ENCODE measurements at regions not wholly inside any gene's neighbourhood (a gene's known extent, or its start where the extent isn't known, plus 50 kb on each side); places are given as distances from the start of the nearest gene placed in this dataset.
A peak's percentile ranks its signal among the peaks of the same experiment; 100 is the strongest.

DNA sequence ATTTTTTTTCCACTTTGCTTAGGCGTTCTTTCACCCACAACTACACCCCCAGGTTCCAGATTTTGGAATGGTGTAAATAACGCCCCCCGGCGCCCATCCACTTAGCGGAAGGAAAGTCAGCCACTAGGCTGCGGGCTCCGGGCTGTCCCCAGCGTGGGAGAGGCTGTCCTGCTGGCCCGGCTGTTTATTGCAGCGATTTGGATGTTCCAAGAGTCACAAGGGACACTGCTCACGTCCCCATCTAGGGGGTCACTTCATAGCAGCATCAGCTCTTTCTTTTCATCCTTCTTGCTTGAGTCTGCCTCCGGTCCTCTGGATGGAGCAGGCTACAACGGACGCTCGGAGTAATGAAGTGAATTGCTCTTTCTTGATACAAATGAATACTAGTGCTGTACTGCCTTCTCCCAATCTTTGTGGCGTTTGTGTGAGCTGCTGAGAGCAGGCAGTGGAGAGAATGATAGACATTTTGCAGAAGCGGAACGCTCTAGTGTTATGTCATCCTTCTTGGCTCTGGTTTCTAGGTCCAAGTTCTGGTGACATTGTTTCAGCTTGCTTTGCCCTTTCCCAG lies 50.7 kb upstream of the PAIP2B start:
- DNase-seq: no peak

DNA sequence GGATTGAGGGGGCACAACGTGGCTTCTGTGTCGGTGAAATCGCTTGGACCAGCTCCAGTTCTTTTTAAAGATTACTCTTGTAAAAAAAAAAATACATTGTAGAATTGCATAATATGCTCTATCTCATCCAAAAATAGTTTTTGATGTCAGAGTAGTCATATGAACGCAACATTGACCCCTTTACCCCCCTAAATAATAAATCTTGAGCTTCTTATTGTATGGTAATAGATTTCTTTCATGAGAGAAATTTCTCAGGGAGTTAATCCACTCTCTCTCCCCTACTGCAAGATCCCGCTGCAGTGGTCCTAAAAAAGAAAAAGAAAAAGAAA lies 50.2 kb upstream of the PAIP2B start:
- no peak for DNase-seq

DNA sequence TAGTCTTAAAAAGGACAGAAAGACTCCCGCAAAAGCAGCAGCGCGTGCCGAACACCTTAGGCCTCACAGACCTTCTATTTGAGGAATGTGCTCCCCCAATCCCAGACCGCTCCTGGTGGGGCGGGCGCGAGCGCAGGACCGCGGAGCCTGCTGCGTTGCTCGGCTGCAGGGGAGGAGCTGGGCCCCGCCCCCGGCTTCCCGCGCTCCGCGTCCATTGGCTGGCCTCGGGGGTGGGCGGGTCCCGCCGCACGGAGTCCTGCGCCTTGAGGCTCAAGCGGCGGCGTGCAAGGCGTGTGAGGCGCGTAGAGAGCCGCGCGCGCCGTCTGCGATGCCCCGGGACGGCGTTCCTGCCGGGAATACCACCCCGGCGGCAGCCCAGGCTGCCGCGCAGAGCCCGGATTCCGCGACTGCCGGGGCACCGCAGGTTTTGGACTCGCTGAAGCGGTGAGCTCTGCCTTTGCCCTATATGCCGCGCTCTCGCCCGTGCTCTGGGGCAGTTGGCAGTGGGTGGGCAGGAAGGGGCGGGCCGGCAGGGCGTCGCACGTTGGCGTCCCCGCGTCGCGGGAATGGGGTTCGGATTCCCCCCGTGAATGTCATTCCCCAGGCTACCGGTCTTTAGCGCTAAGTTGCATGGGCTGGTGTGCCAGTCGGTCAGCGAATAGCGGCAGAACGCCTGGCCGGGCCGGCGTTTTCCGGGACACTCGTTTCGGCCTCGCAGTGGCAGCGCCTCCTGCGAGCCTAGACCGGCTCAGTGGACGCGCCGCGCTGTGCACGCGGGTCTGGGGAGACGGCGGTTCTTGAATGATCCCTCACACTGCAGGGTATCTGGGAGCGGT lies 49.6 kb upstream of the PAIP2B start:
- peak; percentile 83 for DNase-seq
